ENCODE measurements at regions not wholly inside any gene's neighbourhood (a gene's known extent, or its start where the extent isn't known, plus 50 kb on each side); places are given as distances from the start of the nearest gene placed in this dataset.

DNA sequence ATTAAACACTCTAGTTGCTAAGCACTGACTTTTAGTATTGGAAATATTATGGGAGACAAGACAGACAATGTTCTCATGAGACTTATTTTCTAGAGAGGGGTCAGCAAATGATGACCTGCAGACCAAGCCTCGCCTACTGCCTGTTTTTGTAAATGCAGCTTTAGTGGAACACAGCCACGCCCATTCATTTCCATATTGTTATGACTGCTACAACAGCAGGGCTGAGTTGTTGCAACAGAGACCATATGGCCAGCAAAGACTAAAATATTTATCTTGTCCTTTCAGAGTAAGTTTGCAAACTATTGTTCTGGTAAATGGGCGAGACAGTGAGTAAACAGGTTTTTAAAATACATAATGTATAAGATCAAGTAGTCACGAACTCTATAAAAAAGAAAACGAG is 570.2 kb downstream of the NTRK3 start:
- no peak overlapping the region for H2AFZ ChIP-seq (ENCODE audit: low read depth, low read length, poor library complexity, severe bottlenecking)
- H3K9ac ChIP-seq (ENCODE audit: low read length), result no peak overlapping the region
- H4K20me1 ChIP-seq (ENCODE audit: insufficient read depth), result no peaks in the 10 kb centered on the region
- H3K9me3 ChIP-seq (ENCODE audit: control insufficient read depth in 1 of 2, insufficient read depth in 1 of 2, low read depth in 1 of 2, low read length in 2 of 2), result peaks cover 24 to 30% of the 10 kb centered on the region in 2 experiments; a peak in 3 of 4 replicates
- intact Hi-C loops (cut with micrococcal nuclease), result no loop called here
- H3K4me1 ChIP-seq (ENCODE audit: control insufficient read depth in 1 of 2, insufficient read depth in 2 of 2, low read length in 2 of 2), result no peaks in the 10 kb centered on the region
- no peaks in the 10 kb centered on the region for H3K36me3 ChIP-seq (ENCODE audit: control insufficient read depth in 1 of 2, insufficient read depth in 2 of 2, low read length in 2 of 2)
- DNase-seq (ENCODE audit: low read depth, low spot score), result no peak
- no peaks in the 10 kb centered on the region for H3K79me2 ChIP-seq (ENCODE audit: insufficient read depth, low read length)
- H3K9me2 ChIP-seq (ENCODE audit: insufficient read depth), result no peaks in the 10 kb centered on the region
- POLR2A ChIA-PET, result no interaction called here
- no TSS peak for BruUV-seq (replicated peaks)
- H3K4me3 ChIP-seq (replicated peaks in 1 of 2; ENCODE audit: low read depth in 1 of 2, low read length in 2 of 2), result no peak overlapping the region
- TF ChIP-seq RAD21 (IDR thresholded peaks at IDR 0.05; ENCODE audit: low read depth), result no peak
- TF ChIP-seq CBX3 (IDR thresholded peaks at IDR 0.05; ENCODE audit: low read depth), result no peak
- TF ChIP-seq POLR2AphosphoS5 (IDR thresholded peaks at IDR 0.05; ENCODE audit: low read depth, low read length), result no peak
- no peak for TF ChIP-seq EZH2 (IDR thresholded peaks at IDR 0.05)
- no peak for TF ChIP-seq ELF1 (IDR thresholded peaks at IDR 0.05; ENCODE audit: borderline replicate concordance, low read depth)
- TF ChIP-seq YY1 (IDR thresholded peaks at IDR 0.05; ENCODE audit: extremely low read depth, insufficient replicate concordance, low read depth, low read length), result no peak
- TF ChIP-seq TCF7L2 (IDR thresholded peaks at IDR 0.05; ENCODE audit: borderline replicate concordance, extremely low read depth, insufficient read depth, insufficient read length), result no peak
- no peak for TF ChIP-seq SRF (IDR thresholded peaks at IDR 0.05; ENCODE audit: low read depth)
- TF ChIP-seq, protein P1, sequence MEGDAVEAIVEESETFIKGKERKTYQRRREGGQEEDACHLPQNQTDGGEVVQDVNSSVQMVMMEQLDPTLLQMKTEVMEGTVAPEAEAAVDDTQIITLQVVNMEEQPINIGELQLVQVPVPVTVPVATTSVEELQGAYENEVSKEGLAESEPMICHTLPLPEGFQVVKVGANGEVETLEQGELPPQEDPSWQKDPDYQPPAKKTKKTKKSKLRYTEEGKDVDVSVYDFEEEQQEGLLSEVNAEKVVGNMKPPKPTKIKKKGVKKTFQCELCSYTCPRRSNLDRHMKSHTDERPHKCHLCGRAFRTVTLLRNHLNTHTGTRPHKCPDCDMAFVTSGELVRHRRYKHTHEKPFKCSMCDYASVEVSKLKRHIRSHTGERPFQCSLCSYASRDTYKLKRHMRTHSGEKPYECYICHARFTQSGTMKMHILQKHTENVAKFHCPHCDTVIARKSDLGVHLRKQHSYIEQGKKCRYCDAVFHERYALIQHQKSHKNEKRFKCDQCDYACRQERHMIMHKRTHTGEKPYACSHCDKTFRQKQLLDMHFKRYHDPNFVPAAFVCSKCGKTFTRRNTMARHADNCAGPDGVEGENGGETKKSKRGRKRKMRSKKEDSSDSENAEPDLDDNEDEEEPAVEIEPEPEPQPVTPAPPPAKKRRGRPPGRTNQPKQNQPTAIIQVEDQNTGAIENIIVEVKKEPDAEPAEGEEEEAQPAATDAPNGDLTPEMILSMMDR (IDR thresholded peaks at IDR 0.05 in 2 of 3, conservative IDR thresholded peaks at IDR 0.05 in 1 of 3; ENCODE audit: borderline replicate concordance in 1 of 3, insufficient read depth in 1 of 3, low read depth in 2 of 3, low read length in 2 of 3), result no peak
- TF ChIP-seq, protein P2, sequence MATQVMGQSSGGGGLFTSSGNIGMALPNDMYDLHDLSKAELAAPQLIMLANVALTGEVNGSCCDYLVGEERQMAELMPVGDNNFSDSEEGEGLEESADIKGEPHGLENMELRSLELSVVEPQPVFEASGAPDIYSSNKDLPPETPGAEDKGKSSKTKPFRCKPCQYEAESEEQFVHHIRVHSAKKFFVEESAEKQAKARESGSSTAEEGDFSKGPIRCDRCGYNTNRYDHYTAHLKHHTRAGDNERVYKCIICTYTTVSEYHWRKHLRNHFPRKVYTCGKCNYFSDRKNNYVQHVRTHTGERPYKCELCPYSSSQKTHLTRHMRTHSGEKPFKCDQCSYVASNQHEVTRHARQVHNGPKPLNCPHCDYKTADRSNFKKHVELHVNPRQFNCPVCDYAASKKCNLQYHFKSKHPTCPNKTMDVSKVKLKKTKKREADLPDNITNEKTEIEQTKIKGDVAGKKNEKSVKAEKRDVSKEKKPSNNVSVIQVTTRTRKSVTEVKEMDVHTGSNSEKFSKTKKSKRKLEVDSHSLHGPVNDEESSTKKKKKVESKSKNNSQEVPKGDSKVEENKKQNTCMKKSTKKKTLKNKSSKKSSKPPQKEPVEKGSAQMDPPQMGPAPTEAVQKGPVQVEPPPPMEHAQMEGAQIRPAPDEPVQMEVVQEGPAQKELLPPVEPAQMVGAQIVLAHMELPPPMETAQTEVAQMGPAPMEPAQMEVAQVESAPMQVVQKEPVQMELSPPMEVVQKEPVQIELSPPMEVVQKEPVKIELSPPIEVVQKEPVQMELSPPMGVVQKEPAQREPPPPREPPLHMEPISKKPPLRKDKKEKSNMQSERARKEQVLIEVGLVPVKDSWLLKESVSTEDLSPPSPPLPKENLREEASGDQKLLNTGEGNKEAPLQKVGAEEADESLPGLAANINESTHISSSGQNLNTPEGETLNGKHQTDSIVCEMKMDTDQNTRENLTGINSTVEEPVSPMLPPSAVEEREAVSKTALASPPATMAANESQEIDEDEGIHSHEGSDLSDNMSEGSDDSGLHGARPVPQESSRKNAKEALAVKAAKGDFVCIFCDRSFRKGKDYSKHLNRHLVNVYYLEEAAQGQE (IDR thresholded peaks at IDR 0.05; ENCODE audit: low read depth), result no peak
- TF ChIP-seq, protein P3, sequence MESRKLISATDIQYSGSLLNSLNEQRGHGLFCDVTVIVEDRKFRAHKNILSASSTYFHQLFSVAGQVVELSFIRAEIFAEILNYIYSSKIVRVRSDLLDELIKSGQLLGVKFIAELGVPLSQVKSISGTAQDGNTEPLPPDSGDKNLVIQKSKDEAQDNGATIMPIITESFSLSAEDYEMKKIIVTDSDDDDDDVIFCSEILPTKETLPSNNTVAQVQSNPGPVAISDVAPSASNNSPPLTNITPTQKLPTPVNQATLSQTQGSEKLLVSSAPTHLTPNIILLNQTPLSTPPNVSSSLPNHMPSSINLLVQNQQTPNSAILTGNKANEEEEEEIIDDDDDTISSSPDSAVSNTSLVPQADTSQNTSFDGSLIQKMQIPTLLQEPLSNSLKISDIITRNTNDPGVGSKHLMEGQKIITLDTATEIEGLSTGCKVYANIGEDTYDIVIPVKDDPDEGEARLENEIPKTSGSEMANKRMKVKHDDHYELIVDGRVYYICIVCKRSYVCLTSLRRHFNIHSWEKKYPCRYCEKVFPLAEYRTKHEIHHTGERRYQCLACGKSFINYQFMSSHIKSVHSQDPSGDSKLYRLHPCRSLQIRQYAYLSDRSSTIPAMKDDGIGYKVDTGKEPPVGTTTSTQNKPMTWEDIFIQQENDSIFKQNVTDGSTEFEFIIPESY (IDR thresholded peaks at IDR 0.05; ENCODE audit: extremely low read depth, insufficient replicate concordance, low read length), result no peak
- TF ChIP-seq SP1 (IDR thresholded peaks at IDR 0.05; ENCODE audit: low read depth), result no peak
- TF ChIP-seq ZFX (IDR thresholded peaks at IDR 0.05), result no peak
- TF ChIP-seq, protein P4, sequence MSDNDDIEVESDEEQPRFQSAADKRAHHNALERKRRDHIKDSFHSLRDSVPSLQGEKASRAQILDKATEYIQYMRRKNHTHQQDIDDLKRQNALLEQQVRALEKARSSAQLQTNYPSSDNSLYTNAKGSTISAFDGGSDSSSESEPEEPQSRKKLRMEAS (IDR thresholded peaks at IDR 0.05), result no peak
- no peak for TF ChIP-seq CEBPB (IDR thresholded peaks at IDR 0.05; ENCODE audit: low read depth)
- no peak for TF ChIP-seq EGR1 (IDR thresholded peaks at IDR 0.05; ENCODE audit: low read depth)
- TF ChIP-seq ZNF274 (IDR thresholded peaks at IDR 0.05; ENCODE audit: low read depth, low read length), result no peak
- ATAC-seq, result no peak
- no peak overlapping the region for H3K27ac ChIP-seq (ENCODE audit: low read depth, low read length)
- H3K4me2 ChIP-seq (ENCODE audit: low read length), result no peak overlapping the region
- no peaks in the 10 kb centered on the region for H3K27me3 ChIP-seq (ENCODE audit: insufficient read depth, low read length)
- RAD21 ChIA-PET (ENCODE audit: low non-redundant PET in 1 of 2, low total read pairs in 2 of 2, uncharacterized antibody in 2 of 2, unreplicated experiment in 2 of 2), result no interaction called here
- CTCF ChIA-PET, result no interaction called here
